ENCODE measurements at regions not wholly inside any gene's neighbourhood (a gene's known extent, or its start where the extent isn't known, plus 50 kb on each side); places are given as distances from the start of the nearest gene placed in this dataset.

- Histone ChIP-seq H3K36me3 (replicated peaks in 1 of 2; ENCODE audit: insufficient read depth in 1 of 2, low read depth in 2 of 2) (no peaks in the 10 kb centered on the region), H3K4me1 (no peaks in the 10 kb centered on the region), H3K4me3 (no peak overlapping the region), H3K27ac (no peak overlapping the region), H3K9me3 (no peaks in the 10 kb centered on the region), H3K27me3 (no peaks in the 10 kb centered on the region)
- intact Hi-C loops (cut with DNase I), result no loop called here
- no peak for DNase-seq
- TF ChIP-seq POLR2A (IDR thresholded peaks at IDR 0.05) (no peak), CTCF (IDR thresholded peaks at IDR 0.05) (no peak)
- no peak for ATAC-seq
Observed at GRCh38 chr2:163515836-163516235, 220.0 kb downstream of the FIGN start.

- ATAC-seq, result no peak
- TF ChIP-seq POLR2A (IDR thresholded peaks at IDR 0.05) (no peak), CTCF (IDR thresholded peaks at IDR 0.05) (no peak)
- 64 to 68% methylated on average over 3 of the region's 3 CpGs for WGBS, 2 donors
- H3K4me1 ChIP-seq, result no peaks in the 10 kb centered on the region
- no peaks in the 10 kb centered on the region for H3K36me3 ChIP-seq (replicated peaks in 1 of 2; ENCODE audit: insufficient read depth in 1 of 2, low read depth in 2 of 2)
- no peaks in the 10 kb centered on the region for H3K27me3 ChIP-seq
- H3K9me3 ChIP-seq, result no peaks in the 10 kb centered on the region
- no peak overlapping the region for H3K27ac ChIP-seq
- intact Hi-C loops (cut with DNase I), result no loop called here
- no peak for DNase-seq
- no peak overlapping the region for H3K4me3 ChIP-seq
Observed at GRCh38 chr2:163505281-163505680, 230.5 kb downstream of the FIGN start.

- TF ChIP-seq POLR2A (IDR thresholded peaks at IDR 0.05) (no peak), CTCF (IDR thresholded peaks at IDR 0.05) (no peak)
- no peaks in the 10 kb centered on the region for H3K4me1 ChIP-seq
- intact Hi-C loops (cut with DNase I), result no loop called here
- DNase-seq (no peak), ATAC-seq (no peak)
- no peaks in the 10 kb centered on the region for H3K36me3 ChIP-seq (replicated peaks in 1 of 2; ENCODE audit: insufficient read depth in 1 of 2, low read depth in 2 of 2)
- H3K27me3 ChIP-seq, result no peaks in the 10 kb centered on the region
- WGBS, 2 donors, result 53 to 57% methylated on average over 13 of the region's 13 CpGs
- no peaks in the 10 kb centered on the region for H3K9me3 ChIP-seq
- no peak overlapping the region for H3K4me3 ChIP-seq
- no peak overlapping the region for H3K27ac ChIP-seq
Observed at GRCh38 chr2:163493359-163494298, 242.2 kb downstream of the FIGN start.

- Histone ChIP-seq H3K27me3 (no peaks in the 10 kb centered on the region), H3K4me1 (no peaks in the 10 kb centered on the region), H3K9me3 (no peaks in the 10 kb centered on the region), H3K4me3 (no peak overlapping the region), H3K27ac (no peak overlapping the region), H3K36me3 (replicated peaks in 1 of 2; ENCODE audit: insufficient read depth in 1 of 2, low read depth in 2 of 2) (no peaks in the 10 kb centered on the region)
- intact Hi-C loops (cut with DNase I), result no loop called here
- TF ChIP-seq POLR2A (IDR thresholded peaks at IDR 0.05) (no peak), CTCF (IDR thresholded peaks at IDR 0.05) (no peak)
- no peak for ATAC-seq
- DNase-seq, result no peak
- WGBS, 2 donors, result 57 to 65% methylated on average over 2 of the region's 2 CpGs
Observed at GRCh38 chr2:163491850-163492249, 244.0 kb downstream of the FIGN start.

- TF ChIP-seq CTCF (IDR thresholded peaks at IDR 0.05), result no peak
- no peak for TF ChIP-seq POLR2A (IDR thresholded peaks at IDR 0.05)
- 57 to 66% methylated on average over 3 of the region's 3 CpGs for WGBS, 2 donors
- Histone ChIP-seq H3K36me3 (replicated peaks in 1 of 2; ENCODE audit: insufficient read depth in 1 of 2, low read depth in 2 of 2) (no peaks in the 10 kb centered on the region), H3K27ac (no peak overlapping the region), H3K9me3 (no peaks in the 10 kb centered on the region), H3K4me3 (no peak overlapping the region), H3K4me1 (no peaks in the 10 kb centered on the region), H3K27me3 (no peaks in the 10 kb centered on the region)
- DNase-seq (no peak), ATAC-seq (no peak)
- intact Hi-C loops (cut with DNase I), result no loop called here
Observed at GRCh38 chr2:163490281-163490680, 245.5 kb downstream of the FIGN start.

Data from body of pancreas (tissue), 4 donors.